ENCODE measurements at regions not wholly inside any gene's neighbourhood (a gene's known extent, or its start where the extent isn't known, plus 50 kb on each side); places are given as distances from the start of the nearest gene placed in this dataset.
"Not testable (repeated sequence)": the region's sequence is repeated elsewhere in the genome, so short reads cannot be mapped to it uniquely, and the experiment has no call there.

DNA sequence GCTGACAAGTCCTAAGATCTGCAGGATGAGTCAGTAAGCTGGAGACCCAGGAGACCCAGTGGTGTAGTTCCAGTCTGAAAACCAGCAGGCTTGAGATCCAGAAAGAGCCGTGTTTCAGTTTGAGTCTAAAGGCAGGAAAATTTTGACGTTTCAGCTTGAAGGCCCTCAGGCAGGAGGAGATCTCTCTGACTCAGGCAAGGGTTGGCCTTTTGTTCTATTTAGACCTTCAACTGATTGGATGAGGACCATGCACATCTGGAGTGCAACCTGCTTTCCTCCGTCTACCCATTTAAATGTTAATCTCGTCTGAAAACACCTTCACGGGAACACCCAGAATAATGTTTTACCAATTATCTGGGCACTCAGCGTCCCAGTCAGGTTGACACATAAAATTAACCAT, 69.5 kb downstream of the NPIPA7 start:
- WGBS = no CpG with 5 or more reads among the region's 6 CpGs
- H3K27me3 ChIP-seq (replicated peaks; ENCODE audit: insufficient read depth); H3K4me3 ChIP-seq; H3K36me3 ChIP-seq; DNase-seq (ENCODE audit: low spot score); H3K9me3 ChIP-seq; H3K4me1 ChIP-seq (replicated peaks); H3K27ac ChIP-seq; intact Hi-C loops (cut with DNase I): not testable (repeated sequence)

DNA sequence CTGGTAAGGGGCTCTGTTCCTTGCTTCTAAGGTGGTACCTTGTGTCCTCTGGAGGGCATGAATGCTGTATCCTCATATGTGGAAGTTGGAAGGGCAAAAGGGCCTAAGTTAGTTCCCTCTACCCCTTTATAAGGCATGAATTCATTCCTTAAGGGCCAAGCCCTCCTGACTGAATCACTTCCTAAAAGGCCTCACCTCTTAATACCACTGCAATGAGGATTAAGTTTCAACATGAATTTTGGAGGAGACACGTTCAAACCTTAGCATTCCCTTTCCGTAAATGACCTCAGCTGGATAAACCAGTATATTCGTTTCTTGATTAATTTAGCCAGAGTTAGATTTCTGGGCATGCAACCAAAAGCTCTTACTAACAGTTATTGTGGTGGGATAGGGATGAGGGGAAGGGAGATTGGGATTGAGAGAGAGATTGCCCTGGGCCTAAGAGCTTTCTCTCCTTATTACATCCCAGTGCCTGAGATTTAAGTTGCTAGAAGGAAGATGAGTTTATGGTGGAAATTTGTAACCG, 70.8 kb downstream of the NPIPA7 start:
- H3K4me3 ChIP-seq; H3K4me1 ChIP-seq (replicated peaks); H3K27ac ChIP-seq; DNase-seq (ENCODE audit: low spot score); H3K9me3 ChIP-seq; H3K27me3 ChIP-seq (replicated peaks; ENCODE audit: insufficient read depth); H3K36me3 ChIP-seq; intact Hi-C loops (cut with DNase I): not testable (repeated sequence)
- WGBS = 39% methylated on average over 4 of the region's 4 CpGs

DNA sequence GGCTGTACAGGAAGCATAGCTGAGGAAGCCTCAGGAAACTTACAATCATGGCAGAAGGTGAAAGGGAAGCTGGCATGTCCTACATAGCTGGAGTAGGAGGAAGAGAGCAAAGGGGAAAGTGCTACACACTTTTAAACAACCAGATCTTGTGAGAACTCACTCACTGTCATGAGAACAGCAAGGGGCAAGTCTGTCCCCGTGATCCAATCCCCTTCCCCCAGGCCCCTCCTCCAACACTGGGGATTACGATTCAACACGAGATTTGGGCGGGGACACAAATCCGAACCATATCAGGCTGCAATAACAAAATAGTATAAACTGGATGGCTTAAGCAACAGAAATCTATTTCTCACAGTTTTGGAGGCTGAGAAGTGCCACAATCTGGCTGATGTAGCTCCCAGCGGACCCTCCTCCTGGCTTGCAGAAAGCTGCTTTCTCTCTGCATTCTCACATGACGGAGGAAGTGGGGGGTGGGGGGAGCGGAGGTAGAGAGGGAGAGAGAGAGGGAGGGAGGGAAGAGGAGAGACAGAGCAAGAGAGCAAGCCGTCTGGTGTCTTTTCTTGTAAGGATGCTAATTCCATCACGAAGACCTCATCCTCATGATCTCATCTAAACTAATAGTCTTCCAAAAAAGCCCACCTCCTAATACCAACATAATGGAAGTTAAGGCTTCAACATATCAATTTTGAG, 72.9 kb downstream of the NPIPA7 start:
- H3K27me3 ChIP-seq (replicated peaks; ENCODE audit: insufficient read depth); H3K27ac ChIP-seq; H3K36me3 ChIP-seq; DNase-seq (ENCODE audit: low spot score); H3K9me3 ChIP-seq; H3K4me1 ChIP-seq (replicated peaks); intact Hi-C loops (cut with DNase I); H3K4me3 ChIP-seq: not testable (repeated sequence)
- WGBS = 13% methylated on average over 2 of the region's 10 CpGs

DNA sequence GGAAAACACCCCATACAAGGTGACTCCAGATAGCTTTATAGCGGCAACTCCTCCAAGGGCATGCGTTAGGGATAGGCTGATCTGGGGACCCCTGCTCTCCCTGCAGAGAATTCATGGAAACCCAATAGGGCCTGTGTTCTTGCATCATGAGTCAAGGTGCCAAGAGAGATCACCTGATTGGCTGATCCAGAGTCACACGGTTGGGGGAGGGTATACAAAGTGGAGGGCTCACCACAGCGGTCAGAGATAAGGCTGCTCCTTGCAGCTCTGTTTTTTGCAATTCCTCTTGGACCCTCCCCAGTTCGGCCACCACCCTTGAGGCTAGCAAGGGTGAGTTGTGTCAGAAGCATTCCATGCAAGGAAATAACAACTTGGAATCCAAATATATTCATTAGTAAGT, 79.6 kb downstream of the NPIPA7 start:
- H3K27ac ChIP-seq; H3K27me3 ChIP-seq (replicated peaks; ENCODE audit: insufficient read depth); H3K4me1 ChIP-seq (replicated peaks); H3K4me3 ChIP-seq; intact Hi-C loops (cut with DNase I); DNase-seq (ENCODE audit: low spot score); H3K36me3 ChIP-seq; H3K9me3 ChIP-seq: not testable (repeated sequence)
- no CpG with 5 or more reads among the region's 5 CpGs for WGBS

DNA sequence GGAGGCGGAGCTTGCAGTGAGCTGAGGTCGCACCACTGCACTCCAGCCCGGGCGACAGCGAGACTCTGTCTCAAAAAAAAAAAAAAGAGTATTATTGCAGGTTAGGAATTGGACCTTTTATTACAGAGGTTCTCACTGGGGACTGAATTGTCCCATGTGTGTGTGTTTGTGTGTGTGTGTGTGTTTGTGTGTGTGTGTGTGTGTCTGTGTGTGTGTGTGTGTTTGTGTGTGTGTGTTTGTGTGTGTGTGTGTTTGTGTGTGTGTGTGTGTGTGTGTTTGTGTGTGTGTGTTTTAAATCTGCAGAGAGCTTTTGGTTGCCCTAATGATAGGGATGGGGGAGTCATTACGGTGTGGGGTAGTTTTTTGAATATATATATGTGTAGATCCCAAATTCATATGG, 84.9 kb downstream of the NPIPA7 start:
- WGBS = 81% methylated on average over 5 of the region's 6 CpGs
- H3K9me3 ChIP-seq; H3K27ac ChIP-seq; intact Hi-C loops (cut with DNase I); H3K4me1 ChIP-seq (replicated peaks); DNase-seq (ENCODE audit: low spot score); H3K36me3 ChIP-seq; H3K27me3 ChIP-seq (replicated peaks; ENCODE audit: insufficient read depth); H3K4me3 ChIP-seq: not testable (repeated sequence)

DNA sequence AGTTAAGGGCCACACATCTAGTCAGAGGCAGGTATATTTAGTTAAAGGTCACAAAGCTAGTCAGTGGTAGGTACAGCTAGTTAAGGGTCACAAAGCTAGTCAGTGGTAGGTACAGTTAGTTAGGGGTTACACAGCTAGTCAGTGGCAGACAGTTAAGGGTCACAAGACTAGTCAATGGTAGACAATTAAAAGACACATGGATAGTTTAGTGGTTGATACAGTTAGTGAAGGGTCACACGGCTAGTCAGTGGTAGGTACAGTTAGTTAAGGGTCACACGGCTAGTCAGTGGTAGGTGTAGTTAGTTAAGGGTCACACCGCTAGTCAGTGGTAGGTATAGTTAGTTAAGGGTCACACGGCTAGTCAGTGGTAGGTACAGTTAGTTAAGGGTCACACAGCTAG, 110.0 kb downstream of the NPIPA7 start:
- H3K9me3 ChIP-seq; H3K27ac ChIP-seq; H3K4me3 ChIP-seq; H3K36me3 ChIP-seq; H3K27me3 ChIP-seq (replicated peaks; ENCODE audit: insufficient read depth); H3K4me1 ChIP-seq (replicated peaks); DNase-seq (ENCODE audit: low spot score); intact Hi-C loops (cut with DNase I): not testable (repeated sequence)
- WGBS = 100% methylated on average over 1 of the region's 4 CpGs

DNA sequence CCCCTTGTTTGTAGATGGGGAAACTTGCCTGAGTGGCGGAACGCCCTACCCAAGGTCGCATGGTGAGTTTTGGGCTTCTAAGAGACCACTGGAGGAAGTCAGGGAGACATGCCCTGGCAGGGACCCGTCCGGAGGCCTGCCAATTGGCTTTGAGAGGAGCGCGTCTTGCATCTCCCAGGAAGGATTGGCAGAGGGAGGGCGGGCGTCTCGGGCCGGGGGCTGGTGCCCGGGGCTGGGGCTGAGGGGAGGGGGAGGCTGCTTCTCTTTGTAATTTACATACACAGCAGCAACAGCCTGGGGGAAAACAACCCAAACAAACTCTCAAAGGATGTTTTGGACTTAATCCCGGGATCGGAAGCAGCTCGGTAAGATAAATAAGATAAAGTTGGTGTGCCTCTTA, 110.5 kb downstream of the NPIPA7 start:
- H3K4me3 ChIP-seq; intact Hi-C loops (cut with DNase I); H3K27ac ChIP-seq; DNase-seq (ENCODE audit: low spot score); H3K9me3 ChIP-seq; H3K27me3 ChIP-seq (replicated peaks; ENCODE audit: insufficient read depth); H3K36me3 ChIP-seq; H3K4me1 ChIP-seq (replicated peaks): not testable (repeated sequence)
- WGBS = no CpG with 5 or more reads among the region's 15 CpGs

DNA sequence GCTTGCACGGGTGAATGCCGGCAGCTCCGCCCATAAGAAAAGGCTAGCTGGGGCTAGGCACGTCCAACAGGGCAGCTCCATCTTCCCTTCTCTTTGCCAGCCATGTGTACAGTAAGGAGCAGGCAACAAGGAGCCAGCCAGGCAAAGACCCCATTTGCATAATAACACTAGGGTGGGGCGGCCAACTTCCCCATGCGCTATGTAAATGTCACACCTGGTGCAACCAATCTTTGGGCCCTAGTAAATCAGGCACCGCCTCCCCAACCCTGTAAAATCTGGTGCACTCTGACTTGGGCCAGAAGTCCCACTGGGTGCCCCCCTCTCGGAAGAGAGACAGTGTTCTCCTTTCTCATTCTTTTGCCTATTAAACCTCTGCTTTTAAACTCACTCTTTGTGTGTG, 115.2 kb downstream of the NPIPA7 start:
- H3K9me3 ChIP-seq; H3K4me1 ChIP-seq (replicated peaks); H3K4me3 ChIP-seq; H3K27ac ChIP-seq; H3K36me3 ChIP-seq; DNase-seq (ENCODE audit: low spot score); intact Hi-C loops (cut with DNase I); H3K27me3 ChIP-seq (replicated peaks; ENCODE audit: insufficient read depth): not testable (repeated sequence)
- no CpG with 5 or more reads among the region's 8 CpGs for WGBS

DNA sequence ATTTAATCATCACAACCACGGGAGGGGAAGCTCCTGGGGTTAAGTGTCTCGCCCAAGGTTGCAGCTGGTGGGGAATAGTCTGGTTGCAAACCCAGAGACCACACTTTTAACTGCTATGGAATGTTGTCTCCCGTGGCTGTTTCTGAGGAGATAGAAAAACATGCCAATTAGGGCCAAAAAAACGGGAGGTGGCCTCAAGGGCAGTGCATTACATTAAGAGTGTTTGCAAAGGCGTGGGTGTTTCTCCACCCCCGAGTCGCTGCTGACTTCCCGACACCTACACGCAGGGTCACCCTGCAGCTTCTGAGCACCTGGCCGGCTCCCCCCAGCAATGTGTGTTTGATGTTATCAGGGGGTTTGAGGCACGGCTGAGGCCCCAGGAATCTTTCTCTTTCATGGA, 116.1 kb downstream of the NPIPA7 start:
- H3K36me3 ChIP-seq; H3K4me3 ChIP-seq; DNase-seq (ENCODE audit: low spot score); H3K4me1 ChIP-seq (replicated peaks); H3K27ac ChIP-seq; intact Hi-C loops (cut with DNase I); H3K9me3 ChIP-seq; H3K27me3 ChIP-seq (replicated peaks; ENCODE audit: insufficient read depth): not testable (repeated sequence)
- no CpG with 5 or more reads among the region's 11 CpGs for WGBS

DNA sequence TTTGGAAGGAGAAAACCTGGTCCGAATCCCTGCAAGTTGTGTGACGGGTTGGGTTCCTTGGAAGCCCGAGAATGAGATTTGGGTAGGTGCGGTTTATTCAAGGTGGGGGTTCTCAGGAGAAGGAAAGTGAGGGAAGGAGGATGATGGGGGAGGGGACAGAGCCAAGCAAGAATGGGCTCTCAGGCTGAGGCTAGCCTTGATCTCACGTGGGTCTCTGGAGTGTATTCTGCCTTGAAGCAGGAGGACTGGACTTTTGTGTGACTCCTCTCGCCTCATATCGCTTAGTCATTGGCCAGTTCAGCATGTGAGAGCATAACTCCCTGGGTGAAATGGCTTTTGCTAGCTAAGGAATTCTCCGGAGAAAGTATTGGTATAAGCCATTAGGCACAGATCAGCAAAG, 120.9 kb downstream of the NPIPA7 start:
- H3K4me1 ChIP-seq (replicated peaks); H3K27me3 ChIP-seq (replicated peaks; ENCODE audit: insufficient read depth); DNase-seq (ENCODE audit: low spot score); H3K27ac ChIP-seq; H3K4me3 ChIP-seq; intact Hi-C loops (cut with DNase I); H3K9me3 ChIP-seq; H3K36me3 ChIP-seq: not testable (repeated sequence)
- WGBS = no CpG with 5 or more reads among the region's 8 CpGs

DNA sequence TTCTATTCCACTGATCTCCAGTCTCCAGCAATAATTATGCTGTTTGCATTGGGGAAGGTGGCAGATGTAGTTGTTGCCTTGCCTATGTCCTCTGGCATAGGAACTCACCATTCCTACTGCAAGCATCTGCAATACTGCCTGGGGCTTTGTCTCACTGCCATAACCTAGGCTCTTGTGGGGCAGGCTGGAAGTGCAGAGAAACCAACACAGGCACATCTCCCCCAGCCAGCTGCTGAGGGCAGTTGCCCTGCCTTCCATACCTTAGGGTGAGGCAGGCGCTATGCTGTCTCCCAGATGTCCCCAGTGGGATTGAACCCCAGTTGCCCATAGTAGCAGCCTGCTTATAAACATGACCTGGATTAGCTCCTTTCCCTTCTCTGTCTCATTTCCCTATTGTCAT, 128.1 kb downstream of the NPIPA7 start:
- whole genome bisulfite sequencing = no CpG with 5 or more reads among the region's 1 CpG
- intact Hi-C loops (cut with DNase I); H3K4me1 ChIP-seq (replicated peaks): not testable (repeated sequence)

DNA sequence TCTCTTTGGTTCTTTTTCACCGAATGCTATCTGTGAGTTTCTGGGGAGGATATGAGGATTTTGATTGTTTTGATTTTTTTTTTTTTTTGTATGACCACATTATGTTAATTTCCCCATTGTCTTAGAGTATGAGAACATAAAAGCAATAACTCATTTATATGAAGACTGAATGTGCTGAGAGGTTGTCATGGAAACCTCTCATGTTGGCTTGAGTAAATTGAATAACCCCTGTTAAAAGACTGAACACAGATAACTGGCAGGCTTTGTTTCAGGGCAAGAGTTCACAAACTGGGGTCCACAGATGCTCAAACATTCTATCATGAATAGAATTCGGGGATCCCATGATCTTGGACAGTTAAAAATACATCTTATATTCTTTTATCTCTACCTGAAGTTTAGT, 129.4 kb downstream of the NPIPA7 start:
- WGBS = no CpG with 5 or more reads among the region's 2 CpGs
- H3K27me3 ChIP-seq (replicated peaks; ENCODE audit: insufficient read depth); intact Hi-C loops (cut with DNase I); H3K4me3 ChIP-seq; DNase-seq (ENCODE audit: low spot score); H3K36me3 ChIP-seq; H3K4me1 ChIP-seq (replicated peaks); H3K27ac ChIP-seq; H3K9me3 ChIP-seq: not testable (repeated sequence)

More for the DNA sequence above, 128.1 kb downstream of the NPIPA7 start:
- DNase-seq (ENCODE audit: low spot score); H3K4me3 ChIP-seq; H3K27me3 ChIP-seq (replicated peaks; ENCODE audit: insufficient read depth); H3K36me3 ChIP-seq; H3K9me3 ChIP-seq; H3K27ac ChIP-seq: not testable (repeated sequence)

DNA sequence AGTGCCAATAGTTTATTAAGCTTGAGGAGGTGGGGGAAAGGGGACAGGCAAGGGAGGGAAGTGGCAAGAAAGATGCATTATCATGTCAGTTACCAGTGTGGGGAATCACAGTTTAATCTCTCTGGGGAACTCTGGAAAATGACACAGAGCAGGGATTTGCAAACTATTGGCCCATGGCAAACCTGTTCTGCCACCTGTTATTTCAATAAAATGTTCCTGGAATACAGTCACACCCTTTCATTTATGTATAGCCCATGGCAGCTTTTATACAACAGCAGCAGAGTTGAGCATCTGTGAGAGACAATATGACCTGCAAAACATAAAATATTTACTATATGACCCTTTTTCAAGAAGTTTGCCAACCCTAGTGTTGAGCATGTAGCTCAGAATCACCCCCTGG, 140.5 kb downstream of the NPIPA7 start:
- H3K4me1 ChIP-seq (replicated peaks); H3K36me3 ChIP-seq; intact Hi-C loops (cut with DNase I); DNase-seq (ENCODE audit: low spot score); H3K9me3 ChIP-seq; H3K4me3 ChIP-seq; H3K27ac ChIP-seq; H3K27me3 ChIP-seq (replicated peaks; ENCODE audit: insufficient read depth): not testable (repeated sequence)

Measured in prostate gland (tissue), 2 donors.